Activated gamma-delta T cell (primary cell): ENCODE measurements at regions not wholly inside any gene's neighbourhood (a gene's known extent, or its start where the extent isn't known, plus 50 kb on each side); places are given as distances from the start of the nearest gene placed in this dataset.
"Not testable (repeated sequence)": the region's sequence is repeated elsewhere in the genome, so short reads cannot be mapped to it uniquely, and the experiment has no call there.

Source experiments
- DNase-seq: peaks from one replicate; lab custom pipeline; 2025; lab: John Stamatoyannopoulos, UW

GRCh38 chr5:124894541-124894940 is 148.1 kb upstream of the ZNF608 start:
- DNase-seq: no peak

DNA sequence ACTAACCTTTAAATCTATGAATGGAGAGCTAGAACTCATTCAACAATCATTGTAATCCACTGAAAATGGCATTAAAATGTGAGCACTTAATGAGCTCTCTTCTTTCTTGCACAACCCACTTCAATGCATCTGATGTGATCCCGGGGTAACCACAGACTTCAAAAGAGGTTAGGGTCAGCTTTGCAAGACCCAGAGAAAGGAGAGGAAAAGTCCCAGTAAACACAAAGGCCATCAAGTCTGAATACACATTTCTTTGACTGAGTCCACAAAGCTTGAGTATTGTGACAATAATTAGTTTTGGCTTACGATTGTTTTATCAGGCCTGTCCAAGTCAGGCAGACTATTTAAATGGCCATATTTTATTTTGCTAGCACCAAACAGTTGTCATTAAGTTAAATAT is 148.8 kb upstream of the ZNF608 start:
- no peak for DNase-seq

DNA sequence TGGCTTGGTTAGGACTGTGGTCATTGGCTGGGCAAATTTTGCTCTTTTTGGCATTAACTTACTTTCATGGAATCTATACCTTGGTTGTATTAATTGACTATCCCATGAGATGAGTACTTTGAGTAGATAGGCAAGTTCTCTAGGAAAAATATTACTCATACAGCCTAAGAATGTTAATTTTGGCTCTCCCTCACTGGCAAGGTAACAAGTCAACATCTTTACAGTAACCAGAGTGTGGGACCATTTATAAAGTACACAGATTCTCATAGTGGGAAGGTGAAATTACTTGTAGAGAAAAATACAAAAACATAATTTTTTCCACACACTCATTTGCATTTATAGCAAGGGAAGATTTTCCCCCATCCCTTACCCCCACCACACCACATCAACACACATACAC is 154.6 kb upstream of the ZNF608 start:
- no peak for DNase-seq

DNA sequence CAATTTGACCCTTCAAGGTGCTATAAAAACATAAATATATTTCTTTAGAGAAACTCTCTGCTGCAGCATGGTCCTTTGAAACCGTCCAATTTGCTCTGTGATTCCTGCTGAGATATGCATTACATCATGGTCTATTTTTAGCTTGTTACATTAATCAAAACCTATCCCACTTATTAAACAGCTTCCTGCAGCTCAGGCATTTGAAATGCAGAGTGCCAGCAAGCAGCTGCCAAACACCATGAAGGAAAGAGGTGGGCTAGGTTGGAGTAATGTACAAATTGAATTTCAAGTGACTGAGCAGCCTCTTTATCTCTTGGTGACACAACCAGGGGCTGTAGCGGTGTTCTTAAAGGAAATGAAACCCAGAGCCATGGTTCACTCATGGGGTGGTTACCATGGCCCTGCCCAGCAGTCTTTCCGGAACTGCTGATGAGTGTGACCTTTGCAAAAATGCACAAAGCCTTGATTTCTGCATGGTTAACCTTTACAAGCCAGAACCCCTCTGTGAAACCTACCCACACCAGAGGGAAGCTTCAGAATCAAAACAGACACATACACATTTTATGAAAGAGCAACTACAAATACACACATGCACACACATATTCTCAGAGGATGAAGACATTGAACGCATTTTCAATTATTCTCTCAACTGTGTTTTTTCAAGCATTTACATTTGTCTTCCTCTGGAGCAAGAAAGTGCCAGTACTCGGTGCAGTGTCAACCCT is 155.8 kb upstream of the ZNF608 start:
- DNase-seq: no peak

DNA sequence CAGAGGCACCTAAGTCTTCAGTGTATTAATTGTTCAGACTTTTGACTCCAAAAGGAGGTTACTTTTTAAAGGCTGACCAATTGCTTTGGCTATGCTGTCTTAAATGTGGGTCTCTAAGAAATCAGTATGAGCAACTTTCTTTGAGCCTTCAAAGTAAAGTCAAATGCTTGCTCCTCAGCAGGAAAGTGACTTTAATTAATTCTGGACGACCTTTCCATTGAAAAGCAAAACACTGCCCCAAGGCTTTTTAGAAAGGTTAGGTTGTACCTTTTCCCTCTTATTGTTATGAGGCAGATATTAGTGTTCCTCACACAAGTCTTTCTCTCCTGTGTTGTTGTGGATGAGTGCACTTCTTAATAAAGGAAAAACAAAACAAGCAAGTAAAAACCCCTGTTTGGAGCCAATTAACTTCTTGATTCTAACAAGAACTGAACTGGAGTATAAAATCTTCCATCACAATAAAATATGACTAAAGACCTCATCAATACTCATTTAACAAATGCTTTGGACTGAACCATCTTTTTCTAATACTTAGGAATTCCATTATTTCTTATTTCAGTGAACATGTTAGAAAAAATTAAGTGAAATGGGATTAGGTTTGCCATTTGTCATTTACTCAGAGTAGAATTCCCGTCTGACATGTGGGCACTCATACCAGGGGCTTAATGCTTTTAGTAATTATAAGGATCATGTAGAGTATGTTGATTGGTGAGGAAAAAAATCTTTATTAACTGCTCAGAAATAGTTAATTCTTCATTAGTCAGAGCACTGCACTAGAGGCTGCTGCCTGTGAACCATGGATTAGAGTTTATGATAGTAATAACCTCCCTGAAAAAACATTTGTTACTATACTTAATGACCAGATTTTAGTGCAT is 159.1 kb upstream of the ZNF608 start:
- DNase-seq: no peak

DNA sequence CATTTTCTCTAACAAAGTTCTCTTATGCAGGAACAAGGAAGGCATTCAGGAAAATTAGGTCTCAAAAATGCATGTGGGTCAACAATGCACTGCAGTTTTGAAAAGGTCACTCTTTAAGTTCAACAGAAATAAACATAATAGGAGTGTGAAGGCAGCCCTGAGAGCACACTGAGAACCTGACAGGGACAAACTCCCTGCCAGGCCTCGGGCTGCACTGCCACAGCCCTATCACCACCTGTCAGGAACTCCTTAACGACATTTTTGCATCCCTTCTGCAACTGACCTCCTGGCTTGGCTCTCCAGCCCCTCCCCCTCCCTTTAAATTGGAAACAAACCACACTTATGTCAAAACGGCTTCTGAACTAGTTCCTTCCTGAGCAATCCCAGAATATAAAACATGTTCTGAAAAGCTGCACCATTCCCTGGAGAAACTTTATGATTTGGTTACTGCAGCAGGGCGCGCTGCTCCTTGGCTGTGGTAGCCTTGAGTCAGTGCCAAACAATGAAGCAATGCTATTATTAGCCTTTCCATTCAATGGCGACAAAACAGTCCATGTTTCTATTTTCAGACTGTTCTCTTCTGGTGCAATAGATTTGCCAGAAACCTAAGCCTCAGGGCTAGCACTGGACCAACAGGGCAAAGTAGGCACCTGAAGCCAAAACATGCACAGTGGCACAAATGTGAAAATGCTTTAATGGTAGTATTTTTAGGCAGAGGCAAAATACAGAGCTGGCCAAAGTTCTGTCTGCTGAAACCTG is 160.1 kb upstream of the ZNF608 start:
- DNase-seq: no peak

- no peak for DNase-seq
Observed at GRCh38 chr5:124907098-124907644, 160.7 kb upstream of the ZNF608 start.

DNA sequence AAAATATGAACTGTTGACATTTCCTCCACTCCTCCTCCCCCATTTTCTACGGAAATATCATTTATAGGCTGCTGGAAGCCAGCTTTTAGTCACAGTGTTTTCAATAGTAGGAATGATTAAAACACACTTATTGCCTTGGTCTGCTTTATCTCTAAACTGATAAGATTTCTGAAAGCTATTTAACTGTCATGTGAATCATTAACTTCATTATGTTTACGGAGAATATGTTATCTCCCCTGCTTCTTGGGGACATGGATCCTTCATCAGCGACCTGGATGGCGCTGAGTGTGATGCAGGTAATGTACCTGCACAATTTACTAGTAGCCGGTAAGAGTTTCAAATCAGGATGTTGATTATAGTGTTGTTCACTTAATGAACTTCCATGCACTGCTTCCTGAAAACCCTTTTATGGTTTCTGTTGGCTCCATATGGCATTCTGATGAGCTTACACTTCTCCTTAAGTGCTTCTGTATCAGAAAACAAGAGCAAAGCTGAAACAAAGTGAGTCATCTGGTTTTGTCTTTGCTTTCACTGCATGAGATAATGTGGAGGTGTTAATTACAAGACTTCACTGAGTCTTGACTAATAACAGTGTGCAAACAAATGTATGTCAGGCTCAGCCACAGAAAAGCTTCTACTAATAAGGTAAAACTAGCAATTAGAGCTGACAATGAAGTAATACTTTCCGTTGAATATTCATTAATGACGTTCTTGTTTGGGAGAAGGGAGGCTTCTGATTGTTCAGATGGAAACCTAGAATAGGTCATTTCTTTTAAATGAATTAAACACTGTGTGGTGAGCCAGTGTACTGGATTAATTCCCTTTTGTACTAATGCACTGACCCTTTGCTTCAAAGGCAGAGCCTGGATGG is 162.4 kb upstream of the ZNF608 start:
- no peak for DNase-seq

DNA sequence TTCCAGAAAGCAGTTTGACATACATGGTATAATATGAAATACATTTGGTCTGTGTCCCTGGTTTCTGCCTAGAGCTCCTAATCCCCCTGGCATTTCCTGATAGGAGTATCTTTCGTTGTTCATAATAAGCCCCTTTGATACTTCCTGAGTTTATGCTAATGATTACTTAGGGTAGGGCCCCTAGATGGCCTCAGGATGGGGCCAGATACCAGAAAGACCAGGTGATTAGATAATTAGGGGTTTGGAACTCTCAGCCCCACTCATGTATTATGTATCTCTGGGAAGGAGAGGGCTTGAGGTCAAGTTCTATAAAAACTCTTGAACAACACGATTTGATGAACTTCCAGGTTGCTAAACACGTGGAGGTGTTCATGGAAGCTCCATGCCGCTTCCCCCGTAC is 163.3 kb upstream of the ZNF608 start:
- no peak for DNase-seq

- no peak for DNase-seq
Observed at GRCh38 chr5:124910354-124911016, 164.0 kb upstream of the ZNF608 start.

GRCh38 chr5:124912638-124913328 is 166.3 kb upstream of the ZNF608 start:
- no peak for DNase-seq

GRCh38 chr5:124913329-124913653 is 166.9 kb upstream of the ZNF608 start:
- no peak for DNase-seq

DNA sequence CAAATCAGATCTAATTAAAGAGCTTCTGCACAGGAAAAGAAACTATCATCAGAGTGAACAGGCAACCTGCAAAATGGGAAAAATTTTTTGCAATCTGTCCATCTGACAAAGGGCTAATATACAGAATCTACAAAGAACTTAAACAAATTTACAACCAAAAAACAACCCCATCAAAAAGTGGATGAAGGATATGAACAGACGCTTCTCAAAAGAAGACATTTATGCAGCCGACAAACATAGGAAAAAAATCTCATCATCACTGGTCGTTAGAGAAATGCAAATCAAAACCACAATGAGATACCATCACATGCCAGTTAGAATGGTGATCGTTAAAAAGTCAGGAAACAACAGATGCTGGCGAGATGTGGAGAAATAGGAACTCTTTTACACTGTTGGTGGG is 169.9 kb upstream of the ZNF608 start:
- DNase-seq: not testable (repeated sequence)

DNA sequence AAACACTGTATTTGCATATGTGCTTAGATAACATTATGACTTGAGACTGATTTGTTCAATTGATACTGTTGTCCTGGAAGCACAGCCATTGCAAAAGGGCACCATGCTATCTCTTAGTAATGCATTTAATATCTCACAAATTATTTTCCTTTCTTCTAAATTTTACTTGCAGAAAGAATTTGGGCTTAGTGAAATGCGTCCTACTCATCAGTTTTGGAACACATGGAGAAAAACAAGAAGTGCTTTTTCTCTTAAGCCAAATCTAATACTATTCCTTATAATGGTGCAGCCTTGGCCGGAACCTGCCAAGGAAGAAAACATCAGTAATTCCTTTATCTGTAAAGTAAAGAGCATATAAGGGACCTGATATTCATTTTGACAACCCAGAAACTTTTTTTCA is 172.2 kb upstream of the ZNF608 start:
- no peak for DNase-seq

- DNase-seq: no peak
Observed at GRCh38 chr5:124919076-124919475, 172.6 kb upstream of the ZNF608 start.

- DNase-seq: no peak
Observed at GRCh38 chr5:124919747-124920525, 173.5 kb upstream of the ZNF608 start.

DNA sequence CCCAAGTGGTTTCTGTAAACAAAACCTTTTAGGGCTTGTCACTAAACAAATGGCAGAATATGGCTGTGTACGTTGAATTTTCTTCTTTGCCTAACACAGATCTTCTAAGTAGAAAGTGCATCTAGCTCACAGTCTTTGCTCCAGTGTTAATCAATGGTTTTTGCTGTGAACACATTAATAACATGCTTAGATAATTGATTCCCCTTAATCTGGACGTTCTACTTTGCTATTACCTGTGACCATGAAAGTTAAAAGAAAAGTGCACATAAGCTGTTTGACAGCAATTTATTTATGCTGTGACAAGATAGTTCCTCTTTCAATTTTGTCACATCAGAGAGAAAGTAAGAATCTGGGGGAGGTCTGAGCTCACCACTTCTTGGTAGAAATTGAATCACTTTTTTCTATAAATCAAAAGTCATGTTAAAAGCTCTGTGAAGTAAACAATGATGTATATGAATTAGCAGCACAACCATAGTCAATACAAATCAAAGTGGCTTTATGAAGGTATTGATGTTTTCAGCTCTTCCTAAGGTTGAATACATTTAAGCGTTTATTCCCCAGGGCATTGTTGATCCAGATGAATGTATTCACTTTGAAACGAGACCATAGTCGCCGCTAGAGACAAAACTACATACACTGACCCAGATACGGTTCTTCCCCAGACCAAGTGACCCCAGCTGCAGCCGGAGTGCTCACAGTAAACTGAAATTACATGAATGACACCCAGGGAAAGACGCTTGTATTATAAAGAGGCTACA is 174.6 kb upstream of the ZNF608 start:
- no peak for DNase-seq

DNA sequence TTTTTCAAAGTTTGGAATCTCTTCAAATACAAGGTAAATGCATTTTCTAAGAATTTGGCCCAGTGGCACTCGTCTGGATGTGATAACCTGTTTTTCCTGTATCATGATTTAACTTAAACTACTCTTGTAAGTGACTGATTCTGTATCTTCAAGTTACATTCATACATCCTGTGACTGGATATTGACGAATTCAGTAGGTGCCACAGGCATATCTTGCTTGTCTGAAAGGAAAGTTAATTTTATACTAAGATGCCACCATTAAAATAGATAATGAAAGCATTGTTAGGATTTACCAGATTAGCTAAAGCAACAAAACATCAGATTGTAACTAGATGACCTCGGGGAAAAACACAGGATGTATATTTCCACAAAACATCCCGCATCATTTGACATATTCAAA is 175.3 kb upstream of the ZNF608 start:
- DNase-seq: no peak
